ENCODE measurements at regions not wholly inside any gene's neighbourhood (a gene's known extent, or its start where the extent isn't known, plus 50 kb on each side); places are given as distances from the start of the nearest gene placed in this dataset.

DNA sequence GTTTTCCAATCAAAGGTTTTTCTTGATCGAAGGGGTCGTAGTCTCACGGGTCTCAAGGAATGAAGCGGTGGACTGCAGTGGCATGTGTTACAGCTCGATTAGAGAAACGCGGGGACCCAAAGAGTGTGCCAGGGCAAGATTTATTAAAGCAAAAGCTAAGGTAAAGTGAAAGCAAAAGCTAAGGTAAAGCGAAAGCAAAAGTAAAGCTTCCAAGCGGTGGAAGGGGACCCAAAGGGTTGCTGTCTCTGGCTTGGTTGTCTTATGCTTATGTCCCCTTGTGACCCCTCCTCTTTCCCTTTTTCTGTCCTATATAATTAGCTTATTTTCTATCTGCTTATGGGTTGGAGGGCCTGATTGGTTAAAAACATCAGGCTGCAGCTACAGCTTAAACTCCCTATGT, 126.4 kb downstream of the TMSB4Y start:
- TF ChIP-seq, protein P1, sequence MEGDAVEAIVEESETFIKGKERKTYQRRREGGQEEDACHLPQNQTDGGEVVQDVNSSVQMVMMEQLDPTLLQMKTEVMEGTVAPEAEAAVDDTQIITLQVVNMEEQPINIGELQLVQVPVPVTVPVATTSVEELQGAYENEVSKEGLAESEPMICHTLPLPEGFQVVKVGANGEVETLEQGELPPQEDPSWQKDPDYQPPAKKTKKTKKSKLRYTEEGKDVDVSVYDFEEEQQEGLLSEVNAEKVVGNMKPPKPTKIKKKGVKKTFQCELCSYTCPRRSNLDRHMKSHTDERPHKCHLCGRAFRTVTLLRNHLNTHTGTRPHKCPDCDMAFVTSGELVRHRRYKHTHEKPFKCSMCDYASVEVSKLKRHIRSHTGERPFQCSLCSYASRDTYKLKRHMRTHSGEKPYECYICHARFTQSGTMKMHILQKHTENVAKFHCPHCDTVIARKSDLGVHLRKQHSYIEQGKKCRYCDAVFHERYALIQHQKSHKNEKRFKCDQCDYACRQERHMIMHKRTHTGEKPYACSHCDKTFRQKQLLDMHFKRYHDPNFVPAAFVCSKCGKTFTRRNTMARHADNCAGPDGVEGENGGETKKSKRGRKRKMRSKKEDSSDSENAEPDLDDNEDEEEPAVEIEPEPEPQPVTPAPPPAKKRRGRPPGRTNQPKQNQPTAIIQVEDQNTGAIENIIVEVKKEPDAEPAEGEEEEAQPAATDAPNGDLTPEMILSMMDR (IDR thresholded peaks at IDR 0.05) = no peak
- TF ChIP-seq, protein P2, sequence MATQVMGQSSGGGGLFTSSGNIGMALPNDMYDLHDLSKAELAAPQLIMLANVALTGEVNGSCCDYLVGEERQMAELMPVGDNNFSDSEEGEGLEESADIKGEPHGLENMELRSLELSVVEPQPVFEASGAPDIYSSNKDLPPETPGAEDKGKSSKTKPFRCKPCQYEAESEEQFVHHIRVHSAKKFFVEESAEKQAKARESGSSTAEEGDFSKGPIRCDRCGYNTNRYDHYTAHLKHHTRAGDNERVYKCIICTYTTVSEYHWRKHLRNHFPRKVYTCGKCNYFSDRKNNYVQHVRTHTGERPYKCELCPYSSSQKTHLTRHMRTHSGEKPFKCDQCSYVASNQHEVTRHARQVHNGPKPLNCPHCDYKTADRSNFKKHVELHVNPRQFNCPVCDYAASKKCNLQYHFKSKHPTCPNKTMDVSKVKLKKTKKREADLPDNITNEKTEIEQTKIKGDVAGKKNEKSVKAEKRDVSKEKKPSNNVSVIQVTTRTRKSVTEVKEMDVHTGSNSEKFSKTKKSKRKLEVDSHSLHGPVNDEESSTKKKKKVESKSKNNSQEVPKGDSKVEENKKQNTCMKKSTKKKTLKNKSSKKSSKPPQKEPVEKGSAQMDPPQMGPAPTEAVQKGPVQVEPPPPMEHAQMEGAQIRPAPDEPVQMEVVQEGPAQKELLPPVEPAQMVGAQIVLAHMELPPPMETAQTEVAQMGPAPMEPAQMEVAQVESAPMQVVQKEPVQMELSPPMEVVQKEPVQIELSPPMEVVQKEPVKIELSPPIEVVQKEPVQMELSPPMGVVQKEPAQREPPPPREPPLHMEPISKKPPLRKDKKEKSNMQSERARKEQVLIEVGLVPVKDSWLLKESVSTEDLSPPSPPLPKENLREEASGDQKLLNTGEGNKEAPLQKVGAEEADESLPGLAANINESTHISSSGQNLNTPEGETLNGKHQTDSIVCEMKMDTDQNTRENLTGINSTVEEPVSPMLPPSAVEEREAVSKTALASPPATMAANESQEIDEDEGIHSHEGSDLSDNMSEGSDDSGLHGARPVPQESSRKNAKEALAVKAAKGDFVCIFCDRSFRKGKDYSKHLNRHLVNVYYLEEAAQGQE (IDR thresholded peaks at IDR 0.05) = no peak
- no peak for TF ChIP-seq POLR2A (IDR thresholded peaks at IDR 0.05; ENCODE audit: low read length)
